AG09319 (cell line): ENCODE measurements at regions not wholly inside any gene's neighbourhood (a gene's known extent, or its start where the extent isn't known, plus 50 kb on each side); places are given as distances from the start of the nearest gene placed in this dataset.

Source experiments
- DNase-seq: peaks from one replicate; pipeline ENCODE4 v3.0.0-alpha.2; 2010; ENCODE audit warnings: low read depth; ENCODE audit errors: extremely low read depth
- CTCF ChIP-seq: IDR thresholded peaks from 2 replicates; pipeline ENCODE4 v1.5.1; 2011; ENCODE audit warnings: low read depth, mild to moderate bottlenecking, inconsistent platforms, low read length, moderate library complexity

GRCh38 chr4:126136922-126137781 lies 822.4 kb downstream of the FAT4 start:
- no peak for TF ChIP-seq CTCF
- no peak for DNase-seq

- TF ChIP-seq CTCF: no peak
- DNase-seq: no peak
Observed at GRCh38 chr4:126137782-126138170, 823.0 kb downstream of the FAT4 start.

- DNase-seq: no peak
- no peak for TF ChIP-seq CTCF
Observed at GRCh38 chr4:126144543-126145237, 829.9 kb downstream of the FAT4 start.

GRCh38 chr4:126168484-126168883 lies 853.7 kb downstream of the FAT4 start:
- no peak for TF ChIP-seq CTCF
- no peak for DNase-seq

- no peak for TF ChIP-seq CTCF
- DNase-seq: no peak
Observed at GRCh38 chr4:126172126-126172525, 857.4 kb downstream of the FAT4 start.

- TF ChIP-seq CTCF: no peak
- no peak for DNase-seq
Observed at GRCh38 chr4:126174627-126175026, 859.9 kb downstream of the FAT4 start.

GRCh38 chr4:126180642-126181041 lies 865.9 kb downstream of the FAT4 start:
- no peak for TF ChIP-seq CTCF
- no peak for DNase-seq
